Hepatocyte (in vitro differentiated cells): ENCODE measurements at regions not wholly inside any gene's neighbourhood (a gene's known extent, or its start where the extent isn't known, plus 50 kb on each side); places are given as distances from the start of the nearest gene placed in this dataset.

Source experiments
- CTCF ChIP-seq: fragments of 200-600 bp; sonication (generic); IDR thresholded peaks from 2 replicates; pipeline ENCODE4 v1.5.1; 2016; ENCODE audit warnings: antibody characterized with exemption, mild to moderate bottlenecking; ENCODE audit not compliant: poor library complexity
- EZH2 ChIP-seq: fragments of 200-600 bp; sonication (generic); IDR thresholded peaks from 2 replicates; pipeline ENCODE4 v1.6.1; 2016; ENCODE audit warnings: antibody characterized with exemption, mild to moderate bottlenecking, borderline replicate concordance

GRCh38 chr11:104410336-104410735, 246.4 kb upstream of the PDGFD start:
- TF ChIP-seq CTCF (no peak), EZH2 (no peak)
